Left ventricle myocardium inferior (tissue), 1 donor: ENCODE measurements at regions not wholly inside any gene's neighbourhood (a gene's known extent, or its start where the extent isn't known, plus 50 kb on each side); places are given as distances from the start of the nearest gene placed in this dataset.

ENCODE experiments used
- DNase-seq: peaks from one replicate; pipeline ENCODE4 v3.0.0-alpha.2; 2020
- H3K27ac ChIP-seq: fragments of 200-600 bp; replicated peaks from 2 replicates; pipeline ENCODE4 v1.8.0; 2021
- H3K27me3 ChIP-seq: fragments of 200-600 bp; 2 replicates; pipeline ENCODE4 v1.8.0; 2021; ENCODE audit warnings: low read depth
- H3K36me3 ChIP-seq: fragments of 200-600 bp; 2 replicates; pipeline ENCODE4 v1.8.0; 2021
- H3K4me1 ChIP-seq: fragments of 200-600 bp; 2 replicates; pipeline ENCODE4 v1.8.0; 2021
- H3K4me3 ChIP-seq: fragments of 200-600 bp; 2 replicates; pipeline ENCODE4 v1.8.0; 2021; ENCODE audit warnings: mild to moderate bottlenecking, moderate library complexity
- H3K9me3 ChIP-seq: fragments of 200-600 bp; replicated peaks from 2 replicates; pipeline ENCODE4 v1.8.0; 2021
- intact Hi-C: fragments of 100-400 bp; cut with micrococcal nuclease; formaldehyde crosslinking; loops from one replicate; pipeline ENCODE4 v1.11.0; 2022
- TF ChIP-seq, protein P1 (sequence below): fragments of 200-600 bp; IDR thresholded peaks from 2 replicates; pipeline ENCODE4 v1.8.0; 2021; ENCODE audit warnings: antibody characterized with exemption, mild to moderate bottlenecking, borderline replicate concordance
- donor health status: DM: no; HTN: yes; CAD: no; lungs with severe emphysema.

GRCh38 chr2:6526093-6526824 lies 339.4 kb downstream of the CMPK2 start:
- TF ChIP-seq, protein P1, sequence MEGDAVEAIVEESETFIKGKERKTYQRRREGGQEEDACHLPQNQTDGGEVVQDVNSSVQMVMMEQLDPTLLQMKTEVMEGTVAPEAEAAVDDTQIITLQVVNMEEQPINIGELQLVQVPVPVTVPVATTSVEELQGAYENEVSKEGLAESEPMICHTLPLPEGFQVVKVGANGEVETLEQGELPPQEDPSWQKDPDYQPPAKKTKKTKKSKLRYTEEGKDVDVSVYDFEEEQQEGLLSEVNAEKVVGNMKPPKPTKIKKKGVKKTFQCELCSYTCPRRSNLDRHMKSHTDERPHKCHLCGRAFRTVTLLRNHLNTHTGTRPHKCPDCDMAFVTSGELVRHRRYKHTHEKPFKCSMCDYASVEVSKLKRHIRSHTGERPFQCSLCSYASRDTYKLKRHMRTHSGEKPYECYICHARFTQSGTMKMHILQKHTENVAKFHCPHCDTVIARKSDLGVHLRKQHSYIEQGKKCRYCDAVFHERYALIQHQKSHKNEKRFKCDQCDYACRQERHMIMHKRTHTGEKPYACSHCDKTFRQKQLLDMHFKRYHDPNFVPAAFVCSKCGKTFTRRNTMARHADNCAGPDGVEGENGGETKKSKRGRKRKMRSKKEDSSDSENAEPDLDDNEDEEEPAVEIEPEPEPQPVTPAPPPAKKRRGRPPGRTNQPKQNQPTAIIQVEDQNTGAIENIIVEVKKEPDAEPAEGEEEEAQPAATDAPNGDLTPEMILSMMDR = peak; percentile 14
- Histone ChIP-seq H3K27me3 (peaks cover 11% of the 10 kb centered on the region), H3K4me1 (no peaks in the 10 kb centered on the region), H3K9me3 (no peaks in the 10 kb centered on the region), H3K4me3 (no peak overlapping the region), H3K27ac (no peak overlapping the region), H3K36me3 (no peaks in the 10 kb centered on the region)
- DNase-seq = no peak
- intact Hi-C loops = no loop called here

DNA sequence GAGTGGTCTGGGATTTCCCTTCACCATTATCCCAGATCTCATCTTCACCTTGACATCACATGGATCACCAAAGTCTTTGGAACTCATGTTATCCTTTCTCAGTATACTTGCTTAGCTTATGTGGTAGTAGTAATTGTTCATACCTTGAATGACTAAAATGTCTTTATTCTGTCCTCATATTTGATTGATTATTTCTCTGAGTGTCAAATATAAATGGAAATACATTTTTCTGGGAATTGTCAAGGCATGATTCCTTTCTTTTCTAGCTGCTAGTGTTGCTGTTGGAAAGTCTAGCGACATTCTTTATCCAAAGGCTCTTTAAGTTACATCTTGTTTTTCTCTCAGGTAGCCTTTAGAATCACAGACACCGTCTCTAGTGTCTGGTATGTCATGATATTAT lies 334.4 kb downstream of the CMPK2 start:
- Histone ChIP-seq H3K27me3 (peaks cover 27% of the 10 kb centered on the region), H3K4me1 (no peaks in the 10 kb centered on the region), H3K4me3 (no peak overlapping the region), H3K9me3 (no peaks in the 10 kb centered on the region), H3K27ac (no peak overlapping the region), H3K36me3 (no peaks in the 10 kb centered on the region)
- intact Hi-C loops = no loop called here
- no peak for DNase-seq
- TF ChIP-seq, protein P1 = no peak

DNA sequence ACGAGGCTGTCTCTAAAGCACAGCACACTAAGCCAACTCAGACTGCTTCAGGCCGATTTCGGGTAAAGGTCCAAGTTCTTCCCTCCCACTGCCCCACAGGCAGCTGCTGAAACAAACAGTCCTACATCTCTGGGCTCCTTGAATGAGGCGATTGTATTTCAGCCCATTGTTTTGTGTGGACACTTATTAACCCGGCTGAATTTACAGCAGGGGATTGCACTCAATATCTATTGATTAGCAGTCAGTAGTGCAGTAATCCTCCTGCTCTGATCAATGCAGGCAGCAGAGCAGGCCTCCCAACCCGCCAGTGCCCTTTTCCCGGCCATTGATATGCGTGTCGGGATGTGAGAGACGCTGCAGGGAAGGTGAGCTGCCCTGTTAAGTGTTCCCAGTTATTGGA lies 330.1 kb downstream of the CMPK2 start:
- TF ChIP-seq, protein P1 = no peak

DNA sequence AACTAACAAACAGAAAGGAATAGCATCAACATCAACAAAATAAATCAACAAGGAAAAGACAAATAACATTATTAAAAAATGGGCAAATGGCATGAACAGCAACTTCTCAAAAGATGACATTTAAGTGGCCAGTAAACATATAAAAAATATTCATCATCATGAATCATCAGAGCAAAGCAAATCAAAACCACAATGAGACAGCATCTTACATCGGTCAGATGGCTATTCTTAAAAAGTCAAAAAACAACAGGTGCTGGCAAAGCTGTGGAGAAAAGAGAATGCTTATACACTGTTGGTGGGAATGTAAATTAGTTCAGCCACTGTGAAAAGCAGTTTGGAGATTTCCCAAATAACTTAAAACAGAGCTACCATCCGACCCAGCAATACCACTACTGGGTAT lies 327.1 kb downstream of the CMPK2 start:
- Histone ChIP-seq H3K27me3 (peaks cover 45% of the 10 kb centered on the region), H3K4me1 (no peaks in the 10 kb centered on the region), H3K27ac (no peak overlapping the region), H3K36me3 (no peaks in the 10 kb centered on the region), H3K9me3 (no peaks in the 10 kb centered on the region), H3K4me3 (no peak overlapping the region)
- intact Hi-C loops = no loop called here
- no peak for DNase-seq
- TF ChIP-seq, protein P1 = no peak

More for the DNA sequence above, 330.1 kb downstream of the CMPK2 start:
- Histone ChIP-seq H3K4me1 (no peaks in the 10 kb centered on the region), H3K27me3 (peaks cover 48% of the 10 kb centered on the region), H3K9me3 (no peaks in the 10 kb centered on the region), H3K36me3 (no peaks in the 10 kb centered on the region), H3K4me3 (no peak overlapping the region), H3K27ac (no peak overlapping the region)
- intact Hi-C loops = no loop called here
- DNase-seq = no peak

DNA sequence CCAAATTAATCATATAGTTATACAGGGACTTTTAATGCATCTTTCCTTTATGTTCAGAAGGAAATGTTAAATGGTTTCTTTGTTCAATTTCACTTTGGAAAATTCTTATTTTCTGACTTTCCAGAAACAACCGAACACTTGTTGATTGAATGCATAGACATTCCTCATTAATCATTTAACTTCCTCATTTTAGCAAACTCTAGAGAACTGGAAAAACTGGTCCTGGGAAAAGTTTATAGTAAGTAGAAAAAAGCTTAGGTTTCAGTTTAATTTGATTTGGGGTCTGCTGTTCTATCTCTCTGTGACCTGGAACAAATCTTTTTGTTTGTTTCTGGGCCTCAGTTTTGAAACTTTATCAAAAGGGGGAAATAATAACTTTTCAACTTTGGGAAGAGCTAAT lies 320.4 kb downstream of the CMPK2 start:
- H3K4me3 ChIP-seq = no peak overlapping the region
- H3K27me3 ChIP-seq = no peaks in the 10 kb centered on the region
- no peaks in the 10 kb centered on the region for H3K4me1 ChIP-seq
- TF ChIP-seq, protein P1 = no peak
- intact Hi-C loops = no loop called here
- H3K36me3 ChIP-seq = no peaks in the 10 kb centered on the region
- DNase-seq = no peak
- no peak overlapping the region for H3K27ac ChIP-seq
- peaks cover 13% of the 10 kb centered on the region for H3K9me3 ChIP-seq
